ENCODE measurements at regions not wholly inside any gene's neighbourhood (a gene's known extent, or its start where the extent isn't known, plus 50 kb on each side); places are given as distances from the start of the nearest gene placed in this dataset.

- no peaks in the 10 kb centered on the region for H3K4me1 ChIP-seq (replicated peaks in 1 of 4; ENCODE audit: control insufficient read depth in 3 of 4, insufficient read depth in 4 of 4, low read length in 3 of 4)
- POLR2A ChIA-PET (ENCODE audit: partially characterized antibody) = no interaction called here
- H2BK120ac ChIP-seq (replicated peaks; ENCODE audit: low read depth, low read length) = no peak overlapping the region
- no peaks in the 10 kb centered on the region for H3K9me3 ChIP-seq (ENCODE audit: insufficient read depth in 2 of 2, low read depth in 1 of 2, low read length in 1 of 2)
- H4K91ac ChIP-seq (replicated peaks; ENCODE audit: insufficient read length, low read length) = no peak overlapping the region
- H3K23me2 ChIP-seq (ENCODE audit: low read depth, low read length) = no peaks in the 10 kb centered on the region
- no peaks in the 10 kb centered on the region for H3K27me3 ChIP-seq (replicated peaks in 1 of 4; ENCODE audit: control insufficient read depth in 3 of 4, extremely low read depth in 1 of 4, insufficient read depth in 3 of 4, low read length in 3 of 4)
- no peak overlapping the region for H2BK5ac ChIP-seq (ENCODE audit: low read depth, low read length)
- no peak overlapping the region for H2BK20ac ChIP-seq (ENCODE audit: low read length)
- H3K79me1 ChIP-seq (ENCODE audit: low read depth, low read length) = no peaks in the 10 kb centered on the region
- H3K9ac ChIP-seq (replicated peaks in 1 of 4; ENCODE audit: extremely low read depth in 1 of 4, low read depth in 3 of 4, low read length in 3 of 4) = no peak overlapping the region
- H3K79me2 ChIP-seq (ENCODE audit: control insufficient read depth in 1 of 2, insufficient read depth in 2 of 2, low read length in 2 of 2) = no peaks in the 10 kb centered on the region
- CTCF ChIA-PET (ENCODE audit: partially characterized antibody) = interaction anchor here (0.6 to 1.0 kb wide), 2 partner anchors 61 to 176 kb away, joined by 3 read pairs; no protein-coding TSS in a partner anchor
- H3K18ac ChIP-seq (ENCODE audit: extremely low read depth, low read length) = no peak overlapping the region
- no peak overlapping the region for H4K8ac ChIP-seq (ENCODE audit: extremely low read depth, insufficient read depth, low read length)
- H2BK15ac ChIP-seq (ENCODE audit: low read length) = no peak overlapping the region
- no peak for FAIRE-seq
- DNase-seq (ENCODE audit: low read depth in 1 of 2, low spot score in 2 of 2) = no peak
- no peak overlapping the region for H3K14ac ChIP-seq (ENCODE audit: insufficient read length)
- H3K36me3 ChIP-seq (ENCODE audit: control insufficient read depth in 2 of 4, insufficient read depth in 4 of 4, low read length in 3 of 4) = no peaks in the 10 kb centered on the region
- H3K27ac ChIP-seq (ENCODE audit: low read depth, low read length) = no peak overlapping the region
- H3K4me2 ChIP-seq (ENCODE audit: insufficient read depth in 1 of 2, low read depth in 2 of 2, low read length in 2 of 2) = no peak overlapping the region
- no peak overlapping the region for H2BK12ac ChIP-seq (ENCODE audit: low read depth, low read length)
- H3K4ac ChIP-seq (replicated peaks; ENCODE audit: insufficient read length, low read depth, low read length) = no peak overlapping the region
- H4K20me1 ChIP-seq (replicated peaks in 1 of 2; ENCODE audit: control insufficient read depth in 1 of 2, insufficient read depth in 2 of 2, low read length in 2 of 2) = no peaks in the 10 kb centered on the region
- H2AK5ac ChIP-seq (ENCODE audit: low read depth, low read length) = no peak overlapping the region
- no peak overlapping the region for H3K4me3 ChIP-seq (ENCODE audit: extremely low read depth in 1 of 4, insufficient read depth in 2 of 4, low read depth in 3 of 4, low read length in 4 of 4)
- no peak overlapping the region for H2AFZ ChIP-seq (ENCODE audit: low read length)
- no peak overlapping the region for H3K56ac ChIP-seq (replicated peaks; ENCODE audit: insufficient read length, low read depth, low read length)
- H4K5ac ChIP-seq (ENCODE audit: insufficient read length, low read depth, low read length) = no peak overlapping the region
- no peak overlapping the region for H3K23ac ChIP-seq (ENCODE audit: insufficient read length)
- no peak for TF ChIP-seq KDM1A (IDR thresholded peaks at IDR 0.05; ENCODE audit: borderline replicate concordance, low read length)
- no peak for TF ChIP-seq CHD1 (IDR thresholded peaks at IDR 0.05; ENCODE audit: low read depth, low read length)
- TF ChIP-seq YY1 (IDR thresholded peaks at IDR 0.05; ENCODE audit: low read depth, low read length) = no peak
- TF ChIP-seq TAF1 (IDR thresholded peaks at IDR 0.05; ENCODE audit: low read depth, low read length) = no peak
- TF ChIP-seq RBBP5 (IDR thresholded peaks at IDR 0.05; ENCODE audit: borderline replicate concordance, low read depth, low read length) = no peak
- TF ChIP-seq KDM5A (IDR thresholded peaks at IDR 0.05; ENCODE audit: low read length) = no peak
- no peak for TF ChIP-seq JUND (IDR thresholded peaks at IDR 0.05; ENCODE audit: low read length)
- TF ChIP-seq BCL11A (IDR thresholded peaks at IDR 0.05; ENCODE audit: low read depth in 2 of 2, low read length in 2 of 2) = no peak
- TF ChIP-seq E2F6 (IDR thresholded peaks at IDR 0.05) = no peak
- no peak for TF ChIP-seq CTCF (IDR thresholded peaks at IDR 0.05; ENCODE audit: control extremely low read depth in 1 of 3, insufficient read depth in 1 of 3, low read depth in 1 of 3, low read length in 3 of 3)
- TF ChIP-seq ATF2 (IDR thresholded peaks at IDR 0.05; ENCODE audit: low read length) = no peak
These were observed 147.1 kb downstream of the ENC1 start for GRCh38 chr5:74493411-74493810.
